ENCODE measurements at regions not wholly inside any gene's neighbourhood (a gene's known extent, or its start where the extent isn't known, plus 50 kb on each side); places are given as distances from the start of the nearest gene placed in this dataset.
"Not testable (repeated sequence)": the region's sequence is repeated elsewhere in the genome, so short reads cannot be mapped to it uniquely, and the experiment has no call there.

- DNase-seq = peak in 9 of 51 donors; percentile 1 to 33 (median 15)
These were observed 74.9 kb downstream of the ANKEF1 start for GRCh38 chr20:10109641-10110040.

GRCh38 chr20:10110151-10110550, 75.4 kb downstream of the ANKEF1 start:
- no peak for DNase-seq

GRCh38 chr20:10111139-10111958, 76.6 kb downstream of the ANKEF1 start:
- no peak for DNase-seq

GRCh38 chr20:10111959-10112250, 77.1 kb downstream of the ANKEF1 start:
- DNase-seq = no peak

GRCh38 chr20:10113746-10114145, 79.0 kb downstream of the ANKEF1 start:
- no peak for DNase-seq

GRCh38 chr20:10114598-10114997, 79.8 kb downstream of the ANKEF1 start:
- DNase-seq = no peak

- no peak for DNase-seq
These were observed 80.2 kb downstream of the ANKEF1 start for GRCh38 chr20:10115021-10115420.

GRCh38 chr20:10119336-10119735, 84.5 kb downstream of the ANKEF1 start:
- no peak for DNase-seq

GRCh38 chr20:10124883-10125282, 90.1 kb downstream of the ANKEF1 start:
- DNase-seq = not testable (repeated sequence)

GRCh38 chr20:10125757-10126156, 91.0 kb downstream of the ANKEF1 start:
- DNase-seq = no peak

GRCh38 chr20:10129749-10130148, 88.9 kb upstream of the SNAP25 start:
- DNase-seq = peak in 1 of 51 donors; percentile 8

- DNase-seq = peak in 36 of 51 donors; percentile 2 to 77 (median 32)
These were observed 86.8 kb upstream of the SNAP25 start for GRCh38 chr20:10131732-10132345.

GRCh38 chr20:10132387-10132786, 86.2 kb upstream of the SNAP25 start:
- no peak for DNase-seq

- DNase-seq = no peak
These were observed 85.1 kb upstream of the SNAP25 start for GRCh38 chr20:10133532-10133931.

GRCh38 chr20:10134176-10134575, 84.5 kb upstream of the SNAP25 start:
- no peak for DNase-seq

- no peak for DNase-seq
These were observed 83.2 kb upstream of the SNAP25 start for GRCh38 chr20:10135438-10135837.

- no peak for DNase-seq
These were observed 81.6 kb upstream of the SNAP25 start for GRCh38 chr20:10137032-10137431.

- no peak for DNase-seq
These were observed 81.1 kb upstream of the SNAP25 start for GRCh38 chr20:10137533-10137932.

GRCh38 chr20:10157549-10157948, 61.1 kb upstream of the SNAP25 start:
- DNase-seq = no peak

- DNase-seq = no peak
These were observed 51.6 kb upstream of the SNAP25 start for GRCh38 chr20:10167040-10167439.

- DNase-seq = no peak
These were observed 51.0 kb upstream of the SNAP25 start for GRCh38 chr20:10167594-10167993.

Measured in hypothalamus (tissue), 51 donors.